ENCODE measurements at regions not wholly inside any gene's neighbourhood (a gene's known extent, or its start where the extent isn't known, plus 50 kb on each side); places are given as distances from the start of the nearest gene placed in this dataset.

GRCh38 chr13:82850644-82851043 lies 1031.6 kb downstream of the SLITRK1 start:
- TF ChIP-seq, protein P1, sequence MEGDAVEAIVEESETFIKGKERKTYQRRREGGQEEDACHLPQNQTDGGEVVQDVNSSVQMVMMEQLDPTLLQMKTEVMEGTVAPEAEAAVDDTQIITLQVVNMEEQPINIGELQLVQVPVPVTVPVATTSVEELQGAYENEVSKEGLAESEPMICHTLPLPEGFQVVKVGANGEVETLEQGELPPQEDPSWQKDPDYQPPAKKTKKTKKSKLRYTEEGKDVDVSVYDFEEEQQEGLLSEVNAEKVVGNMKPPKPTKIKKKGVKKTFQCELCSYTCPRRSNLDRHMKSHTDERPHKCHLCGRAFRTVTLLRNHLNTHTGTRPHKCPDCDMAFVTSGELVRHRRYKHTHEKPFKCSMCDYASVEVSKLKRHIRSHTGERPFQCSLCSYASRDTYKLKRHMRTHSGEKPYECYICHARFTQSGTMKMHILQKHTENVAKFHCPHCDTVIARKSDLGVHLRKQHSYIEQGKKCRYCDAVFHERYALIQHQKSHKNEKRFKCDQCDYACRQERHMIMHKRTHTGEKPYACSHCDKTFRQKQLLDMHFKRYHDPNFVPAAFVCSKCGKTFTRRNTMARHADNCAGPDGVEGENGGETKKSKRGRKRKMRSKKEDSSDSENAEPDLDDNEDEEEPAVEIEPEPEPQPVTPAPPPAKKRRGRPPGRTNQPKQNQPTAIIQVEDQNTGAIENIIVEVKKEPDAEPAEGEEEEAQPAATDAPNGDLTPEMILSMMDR (IDR thresholded peaks at IDR 0.05) = no peak
- no peak for TF ChIP-seq RAD21 (conservative IDR thresholded peaks at IDR 0.05 in 1 of 2, IDR thresholded peaks at IDR 0.05 in 1 of 2)

Measured in A549 (cell line).